GM18909 (cell line): ENCODE measurements at regions not wholly inside any gene's neighbourhood (a gene's known extent, or its start where the extent isn't known, plus 50 kb on each side); places are given as distances from the start of the nearest gene placed in this dataset.
"Not testable (repeated sequence)": the region's sequence is repeated elsewhere in the genome, so short reads cannot be mapped to it uniquely, and the experiment has no call there.

Experiments
- ATAC-seq: cut with Tn5 transposase; IDR thresholded peaks from one replicate; pipeline ENCODE4 v1.9.1; 2021; ENCODE audit warnings: mild to moderate bottlenecking; ENCODE audit not compliant: unreplicated experiment, poor library complexity

DNA sequence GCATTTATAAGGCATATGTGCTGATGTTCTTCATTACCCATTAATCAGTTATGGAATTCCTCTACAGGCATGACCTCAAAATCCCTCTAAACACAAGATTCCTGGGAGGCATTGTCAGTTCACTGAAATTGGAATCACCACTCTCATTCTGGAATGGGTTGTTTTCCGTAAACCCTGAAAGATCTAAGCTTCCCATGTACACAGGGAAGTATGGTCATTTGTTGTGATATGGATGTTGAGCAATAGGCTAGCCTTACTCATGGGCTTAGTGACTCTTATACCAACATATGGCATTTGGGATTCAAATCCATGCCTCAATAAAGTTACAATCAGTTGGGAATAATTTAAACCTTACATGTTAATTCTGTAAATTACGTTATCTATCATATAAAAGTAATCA is 258.0 kb downstream of the XPNPEP1 start:
- no peak for ATAC-seq

- ATAC-seq, result no peak
Observed at GRCh38 chr10:109664554-109664953, 258.8 kb downstream of the XPNPEP1 start.

GRCh38 chr10:109663122-109663521 is 260.2 kb downstream of the XPNPEP1 start:
- no peak for ATAC-seq

GRCh38 chr10:109652612-109653011 is 270.7 kb downstream of the XPNPEP1 start:
- ATAC-seq, result not testable (repeated sequence)

GRCh38 chr10:109650228-109650627 is 273.1 kb downstream of the XPNPEP1 start:
- no peak for ATAC-seq

DNA sequence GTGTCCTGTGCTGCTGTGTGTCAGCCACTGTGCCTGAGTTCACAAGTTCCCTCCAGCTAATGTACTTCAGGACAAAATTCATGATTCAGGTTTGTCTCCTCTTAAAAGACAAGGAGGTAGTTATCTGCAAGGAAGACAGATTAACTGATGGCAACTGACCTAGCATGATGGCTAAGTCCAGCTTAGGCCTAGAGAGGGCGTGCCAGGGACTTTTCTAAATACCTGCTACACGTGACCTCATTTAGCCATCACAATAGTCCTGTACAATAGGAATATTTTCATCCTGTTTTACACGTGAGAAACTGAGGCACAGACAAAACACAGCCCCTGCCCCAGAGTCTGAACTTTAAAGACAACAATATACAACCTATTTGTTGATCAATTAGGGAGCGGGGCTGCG is 275.7 kb downstream of the XPNPEP1 start:
- no peak for ATAC-seq

GRCh38 chr10:109633846-109634245 is 289.5 kb downstream of the XPNPEP1 start:
- ATAC-seq, result no peak

- not testable (repeated sequence) for ATAC-seq
Observed at GRCh38 chr10:109633017-109633416, 290.3 kb downstream of the XPNPEP1 start.

DNA sequence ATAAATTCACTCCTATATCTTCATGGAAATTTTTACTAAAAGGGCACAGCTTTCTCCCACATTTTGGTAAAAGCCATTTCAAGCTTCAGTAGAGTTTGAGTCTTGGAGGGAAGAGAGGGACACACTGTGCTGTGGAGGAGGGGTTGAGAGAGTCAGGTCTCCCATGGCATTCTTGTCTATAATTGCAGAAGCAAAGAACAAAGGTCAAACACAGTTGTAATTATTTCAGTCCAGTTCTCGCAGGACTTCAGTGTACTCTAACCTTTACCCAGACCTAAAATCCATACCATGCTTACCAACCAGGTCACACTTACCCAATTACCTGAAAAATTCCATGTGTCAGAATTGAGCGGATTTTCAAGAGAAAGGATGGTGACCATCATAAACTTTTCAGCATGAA is 298.4 kb downstream of the XPNPEP1 start:
- no peak for ATAC-seq

DNA sequence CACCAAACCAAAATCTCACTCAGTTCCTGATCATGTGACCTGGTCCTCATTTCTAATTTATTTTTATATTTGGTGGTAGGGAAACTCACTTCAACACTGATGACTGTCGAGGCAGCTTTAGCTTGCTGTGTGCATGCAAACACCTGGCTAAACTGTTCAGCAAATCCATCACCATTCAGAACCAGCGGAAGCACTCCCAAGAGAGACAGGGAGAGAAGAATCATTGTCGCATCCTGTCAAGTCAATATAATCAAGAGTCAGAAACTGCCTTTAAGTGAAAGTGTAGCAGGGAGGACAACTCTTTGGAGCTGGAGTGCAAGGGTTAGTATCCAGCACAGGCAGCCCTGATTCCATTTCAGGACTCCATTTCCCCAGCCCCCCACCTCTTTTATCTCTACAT is 300.7 kb downstream of the XPNPEP1 start:
- no peak for ATAC-seq

GRCh38 chr10:109620396-109620795 is 302.9 kb downstream of the XPNPEP1 start:
- ATAC-seq, result no peak

GRCh38 chr10:109619914-109620313 is 303.4 kb downstream of the XPNPEP1 start:
- no peak for ATAC-seq

DNA sequence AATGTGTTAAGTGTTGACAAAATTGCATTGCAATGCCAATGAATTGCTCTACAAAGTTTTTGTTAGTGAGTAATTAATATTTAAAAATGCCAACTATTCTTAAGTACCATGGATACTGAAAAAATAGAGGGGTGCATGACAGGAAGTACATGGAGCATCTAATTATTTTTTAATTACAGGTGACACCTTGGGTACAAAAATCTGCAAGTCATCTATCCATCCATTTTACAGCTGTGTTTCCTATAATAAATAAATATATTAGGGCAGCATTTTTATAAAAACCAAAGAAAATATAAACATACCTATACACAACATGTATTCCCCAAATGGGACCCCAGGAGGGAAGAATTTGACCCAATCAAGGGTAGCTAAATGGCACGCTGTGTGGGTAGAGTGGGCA is 304.6 kb downstream of the XPNPEP1 start:
- ATAC-seq, result no peak

- no peak for ATAC-seq
Observed at GRCh38 chr10:109618301-109618700, 305.0 kb downstream of the XPNPEP1 start.

DNA sequence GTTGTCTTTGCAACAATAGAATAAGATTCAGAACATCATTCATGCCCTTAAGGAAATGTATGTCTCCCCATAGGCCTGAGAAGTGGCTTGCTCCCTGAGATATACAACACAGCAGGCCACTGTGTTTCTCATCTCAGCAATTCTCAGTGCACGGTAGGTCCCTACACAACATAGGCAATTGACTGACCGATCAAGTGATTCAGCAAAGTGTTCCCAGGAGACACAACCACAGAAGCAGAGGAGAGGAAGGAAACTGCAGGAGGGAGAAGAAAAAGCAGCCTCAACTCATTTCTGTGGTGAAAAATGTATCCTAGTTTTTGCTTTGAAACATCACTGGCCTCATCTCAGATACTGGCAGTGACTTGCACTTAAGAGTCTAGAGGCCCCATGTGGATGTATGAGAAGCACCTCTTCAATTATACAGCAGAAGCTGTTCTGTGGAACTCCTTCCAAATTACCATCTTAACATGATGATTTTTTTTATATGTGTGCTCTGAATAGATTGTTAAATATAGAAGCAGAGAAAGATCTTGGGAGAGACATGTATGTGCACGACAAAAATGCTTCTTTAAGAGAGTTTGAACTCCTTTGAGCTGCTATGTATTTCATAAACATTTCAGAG is 306.8 kb downstream of the XPNPEP1 start:
- no peak for ATAC-seq

DNA sequence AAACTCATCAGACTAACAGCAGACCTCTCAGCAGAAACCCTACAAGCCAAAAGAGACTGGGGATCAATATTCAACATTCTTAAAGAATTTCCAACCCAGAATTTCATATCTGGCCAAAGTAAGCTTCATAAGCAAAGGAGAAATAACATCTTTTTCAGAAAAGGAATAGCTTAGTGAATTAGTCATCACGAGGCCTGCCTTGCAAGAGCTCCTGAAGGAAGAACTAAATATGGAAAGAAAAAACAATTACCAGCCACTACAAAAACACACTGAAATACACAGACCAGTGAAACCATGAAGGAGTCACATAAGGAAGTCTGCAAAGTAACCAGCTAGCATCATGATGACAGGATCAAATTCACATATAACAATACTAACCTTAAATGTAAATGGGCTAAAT is 328.0 kb downstream of the XPNPEP1 start:
- not testable (repeated sequence) for ATAC-seq

GRCh38 chr10:109593682-109594081 is 329.6 kb downstream of the XPNPEP1 start:
- ATAC-seq, result no peak

DNA sequence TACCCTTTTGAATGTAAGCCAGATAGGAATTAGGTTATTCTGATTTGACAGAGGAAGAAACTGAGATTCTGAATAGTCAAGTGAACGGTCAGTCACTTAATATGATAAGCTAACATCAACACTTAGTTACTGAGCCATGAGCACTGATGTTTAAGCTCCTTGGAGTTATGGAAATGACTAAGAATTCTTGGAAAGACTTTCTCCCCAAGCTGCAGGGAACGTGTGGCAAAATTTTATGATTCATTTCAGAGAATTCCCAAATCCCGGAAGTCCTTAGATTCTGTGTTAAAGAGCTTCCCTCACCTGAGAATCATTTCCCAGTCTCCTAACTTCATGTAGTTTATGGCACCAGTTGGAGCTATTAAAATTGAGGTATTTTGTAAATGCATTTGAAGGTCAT is 330.9 kb downstream of the XPNPEP1 start:
- ATAC-seq, result no peak

GRCh38 chr10:109591601-109592000 is 331.7 kb downstream of the XPNPEP1 start:
- ATAC-seq, result no peak

DNA sequence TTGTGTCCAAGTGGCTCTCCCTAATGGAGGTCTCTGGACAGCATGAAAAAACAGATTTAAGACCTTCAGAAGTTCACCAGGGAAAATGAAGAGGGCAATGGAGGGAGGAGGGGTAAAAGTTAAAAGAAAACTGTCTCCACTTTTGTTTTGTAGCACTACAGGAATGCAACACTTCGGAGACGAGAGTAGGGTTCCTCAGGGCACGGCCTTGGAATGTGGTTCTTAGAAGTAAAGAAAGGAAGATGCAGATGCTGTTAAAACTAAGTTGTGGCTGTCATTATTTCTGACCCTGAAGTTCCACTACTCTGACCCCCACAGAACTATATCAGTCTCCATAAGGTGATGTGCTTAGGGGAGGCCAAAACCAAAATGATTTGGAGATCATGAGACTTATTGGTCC is 335.1 kb downstream of the XPNPEP1 start:
- ATAC-seq, result no peak

DNA sequence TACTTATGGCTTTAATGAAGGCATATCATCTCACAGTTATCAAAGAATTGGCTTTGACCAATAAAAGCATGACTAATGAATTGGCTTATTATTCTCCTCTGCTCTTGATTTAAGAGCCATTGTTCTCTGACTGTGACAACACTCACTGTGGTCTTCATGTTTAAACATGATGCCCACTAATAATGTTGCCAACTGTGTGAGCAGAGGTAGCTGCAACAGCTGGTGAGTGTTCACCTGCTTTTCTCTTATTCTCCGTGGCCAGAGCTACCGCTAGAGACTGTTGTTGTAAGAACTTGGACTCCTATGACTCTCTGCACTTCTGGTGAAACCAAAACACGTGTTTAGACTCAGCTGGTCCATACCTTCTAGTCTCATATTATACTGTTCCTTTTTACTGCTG is 335.9 kb downstream of the XPNPEP1 start:
- ATAC-seq, result no peak

DNA sequence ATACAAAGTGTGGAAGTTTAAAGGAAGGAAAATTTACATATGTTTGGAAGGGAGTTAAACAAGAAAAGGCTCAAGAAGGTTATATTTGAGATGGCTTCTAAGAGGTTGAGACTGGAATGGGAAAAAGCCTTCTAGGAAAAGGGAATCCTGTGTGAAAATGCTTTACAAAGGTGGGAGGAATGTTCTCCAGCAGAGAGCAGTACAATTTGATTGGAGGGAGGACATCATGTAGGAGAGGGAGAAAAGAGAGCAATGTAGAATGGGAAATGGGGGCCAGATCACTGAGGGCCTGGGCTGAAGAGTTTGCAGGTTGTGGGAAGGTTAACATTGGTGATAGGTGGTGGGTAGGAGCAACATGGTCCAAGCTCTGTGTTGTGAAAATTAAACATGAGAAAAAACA is 366.9 kb downstream of the XPNPEP1 start:
- no peak for ATAC-seq
